IMR-90 (cell line): ENCODE measurements at regions not wholly inside any gene's neighbourhood (a gene's known extent, or its start where the extent isn't known, plus 50 kb on each side); places are given as distances from the start of the nearest gene placed in this dataset.

ENCODE experiments used
- ATAC-seq: fragments of 200-7000 bp; cut with Tn5 transposase; 2 replicates; pipeline ENCODE4 v1.9.1; 2020; ENCODE audit warnings: low read depth, mild to moderate bottlenecking, moderate library complexity
- BruUV-seq: library from RNA; stranded (reverse); fragments of 400-500 nt; replicated peaks from 2 replicates; lab custom pipeline; 2021; lab: Mats Ljungman, UMichigan
- CTCF ChIA-PET: fragments of 300-600 bp; formaldehyde crosslinking; extraction: SDS; loops from one replicate; lab custom pipeline; 2021; ENCODE audit warnings: antibody characterized with exemption; lab: Yijun Ruan, JAX
- POLR2A ChIA-PET: fragments of 300-600 bp; sonication (Branson Sonifier 250); formaldehyde crosslinking; loops from one replicate; lab custom pipeline; 2022; ENCODE audit warnings: antibody characterized with exemption; ENCODE audit not compliant: unreplicated experiment; lab: Charles Lee
- DNase-seq: peaks from one replicate; pipeline ENCODE4 v3.0.0; 2013
- H2AFZ ChIP-seq: replicated peaks from 2 replicates; pipeline ENCODE3; 2013; ENCODE audit warnings: low read length, mild to moderate bottlenecking; ENCODE audit not compliant: poor library complexity
- H2AK5ac ChIP-seq: 2 replicates; pipeline ENCODE4 v1.6.1; 2013; ENCODE audit warnings: low read depth, low read length, inconsistent platforms
- H2AK9ac ChIP-seq: replicated peaks from 2 replicates; pipeline ENCODE3; 2013; ENCODE audit warnings: mild to moderate bottlenecking, low read depth, low read length, moderate library complexity; ENCODE audit not compliant: poor library complexity
- H2BK120ac ChIP-seq: 2 replicates; pipeline ENCODE4 v1.6.1; 2013; ENCODE audit warnings: low read depth, low read length, inconsistent platforms
- H2BK15ac ChIP-seq: 3 replicates; pipeline ENCODE4 v1.6.1; 2013; ENCODE audit warnings: low read depth, low read length, inconsistent platforms
- H2BK20ac ChIP-seq: 2 replicates; pipeline ENCODE4 v1.6.1; 2013; ENCODE audit warnings: low read depth, mild to moderate bottlenecking, inconsistent platforms, low read length, moderate library complexity
- H2BK5ac ChIP-seq: 2 replicates; pipeline ENCODE4 v1.6.1; 2013; ENCODE audit warnings: mild to moderate bottlenecking, low read depth, low read length, inconsistent platforms; ENCODE audit not compliant: poor library complexity, severe bottlenecking
- H3K14ac ChIP-seq: replicated peaks from 2 replicates; pipeline ENCODE4 v1.6.1; 2013; ENCODE audit warnings: low read depth, low read length, inconsistent platforms
- H3K18ac ChIP-seq: 2 replicates; pipeline ENCODE4 v1.6.1; 2013; ENCODE audit warnings: low read depth, low read length, control low read depth
- H3K23ac ChIP-seq: 2 replicates; pipeline ENCODE4 v1.6.1; 2013; ENCODE audit warnings: low read depth, low read length, inconsistent platforms
- H3K27ac ChIP-seq: 2 replicates; pipeline ENCODE4 v1.5.1; 2013; ENCODE audit warnings: mild to moderate bottlenecking, control low read depth, low read length; ENCODE audit not compliant: insufficient read depth
- H3K27me3 ChIP-seq: 2 replicates; pipeline ENCODE4 v1.6.1; 2013; ENCODE audit warnings: low read length; ENCODE audit not compliant: control insufficient read depth, insufficient read depth
- H3K36me3 ChIP-seq: 2 replicates; pipeline ENCODE4 v1.6.1; 2013; ENCODE audit warnings: low read length, mixed read lengths; ENCODE audit not compliant: control insufficient read depth, insufficient read depth
- H3K4ac ChIP-seq: 2 replicates; pipeline ENCODE4 v1.6.1; 2013; ENCODE audit warnings: low read depth, low read length, inconsistent platforms
- H3K4me1 ChIP-seq: 2 replicates; pipeline ENCODE4 v1.6.1; 2013; ENCODE audit warnings: low read length, mixed read lengths; ENCODE audit not compliant: control insufficient read depth, insufficient read depth
- H3K4me2 ChIP-seq: 2 replicates; pipeline ENCODE4 v1.6.1; 2013; ENCODE audit warnings: low read depth, mild to moderate bottlenecking, control low read depth, low read length, moderate library complexity
- H3K4me3 ChIP-seq: 2 replicates; pipeline ENCODE4 v1.5.1; 2013; ENCODE audit warnings: low read depth, mild to moderate bottlenecking, control low read depth, low read length, moderate library complexity; ENCODE audit not compliant: insufficient read depth
- H3K56ac ChIP-seq: 2 replicates; pipeline ENCODE4 v1.6.1; 2013; ENCODE audit warnings: low read length, inconsistent platforms; ENCODE audit not compliant: insufficient read depth; ENCODE audit errors: extremely low read depth
- H3K79me1 ChIP-seq, 2 experiments: 2 replicates each; pipeline ENCODE4 v1.6.1; 2013; ENCODE audit warnings: low read length in 2 of 2, inconsistent platforms in 1 of 2, low read depth in 1 of 2
- H3K9ac ChIP-seq: 2 replicates; pipeline ENCODE4 v1.6.1; 2013; ENCODE audit warnings: low read depth, low read length, control low read depth
- H3K9me1 ChIP-seq: 2 replicates; pipeline ENCODE4 v1.6.1; 2013; ENCODE audit warnings: low read length, inconsistent platforms; ENCODE audit not compliant: insufficient read depth
- H3K9me3 ChIP-seq: 2 replicates; pipeline ENCODE4 v1.6.1; 2013; ENCODE audit warnings: low read length; ENCODE audit not compliant: control insufficient read depth, insufficient read depth
- H4K20me1 ChIP-seq: 2 replicates; pipeline ENCODE4 v1.6.1; 2013; ENCODE audit warnings: low read length, inconsistent platforms; ENCODE audit not compliant: insufficient read depth
- H4K5ac ChIP-seq: 2 replicates; pipeline ENCODE4 v1.6.1; 2013; ENCODE audit warnings: mild to moderate bottlenecking, low read depth, low read length, control low read depth
- H4K8ac ChIP-seq, 2 experiments: 2 replicates each; pipeline ENCODE4 v1.6.1; 2013; ENCODE audit warnings: low read depth in 2 of 2, low read length in 2 of 2, control low read depth in 1 of 2, inconsistent platforms in 1 of 2
- H4K91ac ChIP-seq: 2 replicates; pipeline ENCODE4 v1.6.1; 2013; ENCODE audit warnings: low read depth, low read length, inconsistent platforms; ENCODE audit not compliant: insufficient read depth
- BHLHE40 ChIP-seq: fragments of 150-350 bp; IDR thresholded peaks from 2 replicates; pipeline ENCODE4 v1.6.1; 2016; ENCODE audit warnings: mild to moderate bottlenecking, low read depth, low read length
- CHD1 ChIP-seq: IDR thresholded peaks from 2 replicates; pipeline ENCODE4 v1.6.1; 2012; ENCODE audit warnings: low read depth, low read length, improper control_type of control experiment
- CTCF ChIP-seq: conservative IDR thresholded peaks from 2 replicates; pipeline ENCODE4 v1.5.1; 2012; ENCODE audit warnings: mild to moderate bottlenecking, low read depth, low read length, improper control_type of control experiment
- FOS ChIP-seq: fragments of 150-350 bp; IDR thresholded peaks from 2 replicates; pipeline ENCODE4 v1.6.1; 2016; ENCODE audit warnings: low read depth, low read length
- MAFK ChIP-seq: IDR thresholded peaks from 2 replicates; pipeline ENCODE4 v1.6.1; 2012; ENCODE audit warnings: low read depth, low read length, improper control_type of control experiment
- MAZ ChIP-seq: IDR thresholded peaks from 2 replicates; pipeline ENCODE4 v1.6.1; 2012; ENCODE audit warnings: low read depth, mild to moderate bottlenecking, low read length, improper control_type of control experiment, moderate library complexity, borderline replicate concordance
- NFE2L2 ChIP-seq: fragments of 150-350 bp; IDR thresholded peaks from 2 replicates; pipeline ENCODE4 v1.6.1; 2016; ENCODE audit warnings: low read depth, mild to moderate bottlenecking, low read length
- POLR2A ChIP-seq: IDR thresholded peaks from 2 replicates; pipeline ENCODE4 v1.6.1; 2012; ENCODE audit warnings: mild to moderate bottlenecking, low read depth, low read length
- RAD21 ChIP-seq: IDR thresholded peaks from 2 replicates; pipeline ENCODE4 v1.6.1; 2012; ENCODE audit warnings: low read length, improper control_type of control experiment
- RCOR1 ChIP-seq: IDR thresholded peaks from 2 replicates; pipeline ENCODE4 v1.6.1; 2012; ENCODE audit warnings: mild to moderate bottlenecking, low read length, improper control_type of control experiment; ENCODE audit not compliant: insufficient replicate concordance
- dilution Hi-C: fragments of 300-500 bp; cut with HindIII; formaldehyde crosslinking; loops from one replicate; pipeline ENCODE4 v1.14.3; 2018; ENCODE audit warnings: low sequenced_read_pairs; ENCODE audit not compliant: unreplicated experiment
- in situ Hi-C: fragments of 300-500 bp; cut with MboI; formaldehyde crosslinking; loops from 3 replicates; pipeline ENCODE4 v1.14.3; 2019; ENCODE audit warnings: low sequenced_read_pairs, inconsistent platforms, mixed read lengths
- intact Hi-C: fragments of 100-400 bp; cut with micrococcal nuclease; formaldehyde crosslinking; loops from 2 replicates; pipeline ENCODE4 v1.10.0; 2022
- TF ChIP-seq, protein P1 (sequence below): fragments of 150-350 bp; IDR thresholded peaks from 2 replicates; pipeline ENCODE4 v1.6.1; 2017; ENCODE audit warnings: mild to moderate bottlenecking, antibody characterized with exemption, low read length, low read depth
- TF ChIP-seq, protein P2 (sequence below): fragments of 150-350 bp; IDR thresholded peaks from 2 replicates; pipeline ENCODE4 v1.6.1; 2016; ENCODE audit warnings: low read depth, mild to moderate bottlenecking, low read length, moderate library complexity, borderline replicate concordance

DNA sequence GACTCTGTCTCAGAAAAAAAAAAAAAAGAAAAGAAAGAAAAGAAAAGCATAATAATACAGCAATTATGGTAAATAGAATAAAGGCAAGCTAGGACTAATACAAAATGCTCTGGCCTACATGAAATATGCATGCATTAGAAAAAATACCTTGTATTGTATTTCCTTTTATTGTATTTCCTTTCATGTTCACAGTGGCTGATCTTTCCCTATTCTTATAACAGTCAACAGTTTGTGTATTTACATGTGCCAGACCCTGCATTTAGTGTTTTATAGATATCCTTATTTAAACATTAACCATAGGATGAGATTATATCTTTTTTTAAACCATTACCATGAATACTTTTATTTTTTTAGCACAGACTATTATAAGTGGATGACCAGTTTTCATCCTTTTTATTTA lies 56.3 kb upstream of the ARL15 start:
- H3K36me3 ChIP-seq: no peaks in the 10 kb centered on the region
- TF ChIP-seq FOS: no peak
- TF ChIP-seq NFE2L2: no peak
- TF ChIP-seq, protein P1, sequence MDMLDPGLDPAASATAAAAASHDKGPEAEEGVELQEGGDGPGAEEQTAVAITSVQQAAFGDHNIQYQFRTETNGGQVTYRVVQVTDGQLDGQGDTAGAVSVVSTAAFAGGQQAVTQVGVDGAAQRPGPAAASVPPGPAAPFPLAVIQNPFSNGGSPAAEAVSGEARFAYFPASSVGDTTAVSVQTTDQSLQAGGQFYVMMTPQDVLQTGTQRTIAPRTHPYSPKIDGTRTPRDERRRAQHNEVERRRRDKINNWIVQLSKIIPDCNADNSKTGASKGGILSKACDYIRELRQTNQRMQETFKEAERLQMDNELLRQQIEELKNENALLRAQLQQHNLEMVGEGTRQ: no peak
- TF ChIP-seq RAD21: no peak
- TF ChIP-seq, protein P2, sequence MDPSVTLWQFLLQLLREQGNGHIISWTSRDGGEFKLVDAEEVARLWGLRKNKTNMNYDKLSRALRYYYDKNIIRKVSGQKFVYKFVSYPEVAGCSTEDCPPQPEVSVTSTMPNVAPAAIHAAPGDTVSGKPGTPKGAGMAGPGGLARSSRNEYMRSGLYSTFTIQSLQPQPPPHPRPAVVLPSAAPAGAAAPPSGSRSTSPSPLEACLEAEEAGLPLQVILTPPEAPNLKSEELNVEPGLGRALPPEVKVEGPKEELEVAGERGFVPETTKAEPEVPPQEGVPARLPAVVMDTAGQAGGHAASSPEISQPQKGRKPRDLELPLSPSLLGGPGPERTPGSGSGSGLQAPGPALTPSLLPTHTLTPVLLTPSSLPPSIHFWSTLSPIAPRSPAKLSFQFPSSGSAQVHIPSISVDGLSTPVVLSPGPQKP: no peak
- TF ChIP-seq BHLHE40: no peak
- TF ChIP-seq MAFK: no peak
- TF ChIP-seq POLR2A: no peak
- no peak for TF ChIP-seq MAZ
- TF ChIP-seq RCOR1: no peak
- TF ChIP-seq CHD1: no peak
- TF ChIP-seq CTCF: no peak
- no peak overlapping the region for H3K18ac ChIP-seq
- intact Hi-C loops (no loop called here), dilution Hi-C loops (no loop called here), in situ Hi-C loops (no loop called here)
- H3K9me1 ChIP-seq: no peaks in the 10 kb centered on the region
- ChIA-PET POLR2A (interaction anchor here (0.5 kb wide), 1 partner anchor 56 kb away, joined by 3 read pairs; no protein-coding TSS in a partner anchor), CTCF (no interaction called here)
- H2BK20ac ChIP-seq: no peak overlapping the region
- ATAC-seq (no peak), DNase-seq (no peak)
- no TSS peak for BruUV-seq
- H2AFZ ChIP-seq: no peak overlapping the region
- H3K9ac ChIP-seq: no peak overlapping the region
- no peak overlapping the region for H2BK5ac ChIP-seq
- H3K27ac ChIP-seq: no peak overlapping the region
- no peaks in the 10 kb centered on the region for H3K9me3 ChIP-seq
- H3K27me3 ChIP-seq: peaks cover 8% of the 10 kb centered on the region
- no peak overlapping the region for H4K91ac ChIP-seq
- H3K23ac ChIP-seq: no peak overlapping the region
- no peak overlapping the region for H3K4ac ChIP-seq
- no peak overlapping the region for H3K56ac ChIP-seq
- H2AK5ac ChIP-seq: no peak overlapping the region
- no peaks in the 10 kb centered on the region for H3K4me1 ChIP-seq
- H2AK9ac ChIP-seq: no peak overlapping the region
- H3K4me2 ChIP-seq: no peak overlapping the region
- H3K14ac ChIP-seq: no peak overlapping the region
- H2BK120ac ChIP-seq: no peak overlapping the region
- no peak overlapping the region for H4K8ac ChIP-seq
- H3K4me3 ChIP-seq: no peak overlapping the region
- H4K20me1 ChIP-seq: no peaks in the 10 kb centered on the region
- H3K79me1 ChIP-seq: no peaks in the 10 kb centered on the region
- H4K5ac ChIP-seq: no peak overlapping the region
- H2BK15ac ChIP-seq: no peak overlapping the region
